ENCODE measurements at regions not wholly inside any gene's neighbourhood (a gene's known extent, or its start where the extent isn't known, plus 50 kb on each side); places are given as distances from the start of the nearest gene placed in this dataset.

DNA sequence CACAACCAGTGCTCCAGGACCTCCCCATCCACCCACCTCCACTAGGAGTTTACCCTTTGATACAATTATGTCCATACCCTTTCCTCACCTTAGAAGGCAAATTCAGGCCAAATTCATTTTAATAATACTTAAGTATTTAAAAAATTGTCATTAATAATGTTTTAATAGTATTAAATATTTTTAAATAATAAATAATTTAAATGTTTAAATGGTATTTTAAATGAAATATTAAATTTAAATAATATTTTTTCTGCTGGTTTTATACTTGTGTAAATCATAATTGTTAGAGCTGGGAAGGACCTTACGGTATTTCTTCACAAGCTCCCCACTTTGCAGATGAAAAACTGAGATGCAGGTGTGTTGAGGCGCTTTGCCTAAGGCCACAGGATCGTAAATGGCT is 67.8 kb downstream of the NRN1 start:
- no peaks in the 10 kb centered on the region for H3K27me3 ChIP-seq (replicated peaks; ENCODE audit: insufficient read depth)
- ATAC-seq (ENCODE audit: insufficient number of reproducible peaks, low FRiP score, low read depth) (no peak), DNase-seq (ENCODE audit: low spot score) (no peak)
- no peaks in the 10 kb centered on the region for H3K9me3 ChIP-seq
- no peak overlapping the region for H3K4me3 ChIP-seq
- H3K4me1 ChIP-seq (ENCODE audit: control insufficient read depth in 1 of 2, low read depth in 2 of 2) = peaks cover 5 to 19% of the 10 kb centered on the region in 2 donors
- TF ChIP-seq, protein P1, sequence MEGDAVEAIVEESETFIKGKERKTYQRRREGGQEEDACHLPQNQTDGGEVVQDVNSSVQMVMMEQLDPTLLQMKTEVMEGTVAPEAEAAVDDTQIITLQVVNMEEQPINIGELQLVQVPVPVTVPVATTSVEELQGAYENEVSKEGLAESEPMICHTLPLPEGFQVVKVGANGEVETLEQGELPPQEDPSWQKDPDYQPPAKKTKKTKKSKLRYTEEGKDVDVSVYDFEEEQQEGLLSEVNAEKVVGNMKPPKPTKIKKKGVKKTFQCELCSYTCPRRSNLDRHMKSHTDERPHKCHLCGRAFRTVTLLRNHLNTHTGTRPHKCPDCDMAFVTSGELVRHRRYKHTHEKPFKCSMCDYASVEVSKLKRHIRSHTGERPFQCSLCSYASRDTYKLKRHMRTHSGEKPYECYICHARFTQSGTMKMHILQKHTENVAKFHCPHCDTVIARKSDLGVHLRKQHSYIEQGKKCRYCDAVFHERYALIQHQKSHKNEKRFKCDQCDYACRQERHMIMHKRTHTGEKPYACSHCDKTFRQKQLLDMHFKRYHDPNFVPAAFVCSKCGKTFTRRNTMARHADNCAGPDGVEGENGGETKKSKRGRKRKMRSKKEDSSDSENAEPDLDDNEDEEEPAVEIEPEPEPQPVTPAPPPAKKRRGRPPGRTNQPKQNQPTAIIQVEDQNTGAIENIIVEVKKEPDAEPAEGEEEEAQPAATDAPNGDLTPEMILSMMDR (IDR thresholded peaks at IDR 0.05) = no peak
- H3K27ac ChIP-seq = no peak overlapping the region
- no peaks in the 10 kb centered on the region for H3K36me3 ChIP-seq

DNA sequence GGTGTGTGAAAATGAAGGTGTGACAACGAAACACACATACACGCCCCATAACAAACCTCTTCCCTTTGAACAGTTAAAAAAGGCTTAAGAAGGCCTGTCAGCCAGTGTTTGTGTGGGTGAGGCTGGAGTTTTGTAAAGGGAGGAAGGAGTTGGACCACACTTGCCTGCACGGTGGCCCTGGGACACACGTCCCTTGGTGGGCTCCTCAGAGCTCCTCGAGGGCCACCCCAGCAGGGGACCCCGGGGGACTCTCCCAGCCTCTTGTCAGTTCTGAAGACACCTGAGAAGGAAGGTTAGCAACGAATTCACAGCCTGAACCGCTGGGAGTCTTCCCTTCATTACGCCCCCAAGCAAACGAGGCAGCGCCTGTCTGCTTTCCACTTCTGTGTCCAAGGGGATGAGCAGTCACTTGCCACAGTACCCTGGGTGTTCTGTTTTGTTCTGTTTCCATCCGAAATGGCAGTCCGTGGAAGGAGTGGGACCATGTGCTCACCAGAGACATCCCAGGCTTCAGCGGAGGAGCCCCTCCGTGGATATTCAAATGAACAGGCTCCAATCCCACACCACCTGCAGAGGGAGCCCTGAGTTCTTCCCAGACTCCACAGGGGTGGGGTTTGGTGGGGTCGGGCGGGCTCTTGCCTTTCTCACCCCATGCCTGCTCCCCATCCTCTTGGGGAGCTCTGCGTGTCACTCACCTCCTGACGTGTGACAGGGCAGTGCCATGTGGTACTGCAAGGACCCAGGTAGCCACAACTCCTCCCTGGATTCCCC is 68.6 kb downstream of the NRN1 start:
- no peak for DNase-seq (ENCODE audit: low spot score)
- Histone ChIP-seq H3K27me3 (replicated peaks; ENCODE audit: insufficient read depth) (no peaks in the 10 kb centered on the region), H3K27ac (no peak overlapping the region), H3K4me3 (no peak overlapping the region), H3K36me3 (no peaks in the 10 kb centered on the region), H3K4me1 (ENCODE audit: control insufficient read depth in 1 of 2, low read depth in 2 of 2) (peaks cover 5 to 19% of the 10 kb centered on the region in 2 donors), H3K9me3 (no peaks in the 10 kb centered on the region)
- ATAC-seq (ENCODE audit: insufficient number of reproducible peaks, low FRiP score, low read depth) = no peak
- TF ChIP-seq, protein P1 (IDR thresholded peaks at IDR 0.05) = no peak

DNA sequence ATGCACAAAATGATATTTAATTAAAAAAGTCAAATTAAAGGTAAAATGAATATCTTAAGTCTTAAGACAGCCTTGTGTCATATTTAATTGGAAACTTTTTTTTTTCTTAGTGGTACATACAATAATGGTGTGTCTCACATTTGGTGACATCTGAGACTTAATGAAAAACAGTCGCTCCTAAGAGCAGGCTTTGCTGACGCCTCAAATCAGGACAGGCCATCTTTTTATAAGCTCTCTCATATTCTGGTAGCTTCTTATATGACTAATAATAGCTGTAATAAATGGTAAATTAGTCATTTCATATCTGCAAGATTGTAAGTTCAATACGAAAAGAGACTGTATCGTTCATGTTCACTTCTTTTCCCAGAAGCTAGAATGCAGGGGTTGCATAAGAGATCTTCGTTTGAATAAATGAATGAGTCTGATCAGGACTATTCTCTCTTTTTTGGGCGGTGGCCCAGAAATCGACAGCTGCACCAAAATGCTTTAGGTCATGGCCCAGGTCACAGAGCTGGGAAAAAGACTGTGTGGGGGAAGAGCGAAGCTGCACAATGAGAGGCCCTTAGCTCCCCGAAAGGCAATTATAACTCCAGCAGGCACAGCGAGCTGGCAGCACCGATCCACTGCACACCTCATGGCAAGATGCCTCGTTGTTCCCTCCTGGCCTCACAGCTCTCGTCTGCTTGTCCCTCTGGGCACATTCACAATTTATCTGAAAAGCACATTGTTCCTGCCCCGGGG is 69.4 kb downstream of the NRN1 start:
- no peak for ATAC-seq (ENCODE audit: insufficient number of reproducible peaks, low FRiP score, low read depth)
- Histone ChIP-seq H3K27me3 (replicated peaks; ENCODE audit: insufficient read depth) (no peaks in the 10 kb centered on the region), H3K36me3 (no peaks in the 10 kb centered on the region), H3K27ac (no peak overlapping the region), H3K4me1 (ENCODE audit: control insufficient read depth in 1 of 2, low read depth in 2 of 2) (peaks cover 5 to 19% of the 10 kb centered on the region in 2 donors), H3K4me3 (no peak overlapping the region), H3K9me3 (no peaks in the 10 kb centered on the region)
- TF ChIP-seq, protein P1 (IDR thresholded peaks at IDR 0.05) = no peak
- DNase-seq (ENCODE audit: low spot score) = no peak

DNA sequence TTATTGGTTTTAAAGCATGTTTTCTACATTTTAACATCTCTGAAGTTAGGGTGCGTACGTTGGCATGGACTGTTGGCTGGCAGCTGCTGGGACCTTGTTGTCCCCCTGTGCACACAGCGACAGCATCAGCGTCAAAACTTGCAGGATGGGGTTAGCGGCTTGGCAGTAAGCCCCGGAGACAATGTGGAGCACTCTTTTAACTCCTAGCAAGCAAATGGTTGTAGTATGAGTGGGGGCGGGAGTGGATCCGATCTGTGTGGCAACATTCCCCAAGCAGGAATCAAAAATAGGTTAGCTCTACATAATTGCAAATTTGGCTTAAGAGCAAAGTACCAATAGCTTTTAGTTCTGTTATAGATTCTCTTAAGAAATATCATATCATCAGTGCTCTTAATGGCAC is 70.1 kb downstream of the NRN1 start:
- Histone ChIP-seq H3K4me1 (ENCODE audit: control insufficient read depth in 1 of 2, low read depth in 2 of 2) (peaks cover 5 to 14% of the 10 kb centered on the region in 2 donors), H3K27ac (no peak overlapping the region), H3K4me3 (no peak overlapping the region), H3K27me3 (replicated peaks; ENCODE audit: insufficient read depth) (no peaks in the 10 kb centered on the region), H3K9me3 (no peaks in the 10 kb centered on the region), H3K36me3 (no peaks in the 10 kb centered on the region)
- no peak for DNase-seq (ENCODE audit: low spot score)
- ATAC-seq (ENCODE audit: insufficient number of reproducible peaks, low FRiP score, low read depth) = no peak
- TF ChIP-seq, protein P1 (IDR thresholded peaks at IDR 0.05) = no peak

DNA sequence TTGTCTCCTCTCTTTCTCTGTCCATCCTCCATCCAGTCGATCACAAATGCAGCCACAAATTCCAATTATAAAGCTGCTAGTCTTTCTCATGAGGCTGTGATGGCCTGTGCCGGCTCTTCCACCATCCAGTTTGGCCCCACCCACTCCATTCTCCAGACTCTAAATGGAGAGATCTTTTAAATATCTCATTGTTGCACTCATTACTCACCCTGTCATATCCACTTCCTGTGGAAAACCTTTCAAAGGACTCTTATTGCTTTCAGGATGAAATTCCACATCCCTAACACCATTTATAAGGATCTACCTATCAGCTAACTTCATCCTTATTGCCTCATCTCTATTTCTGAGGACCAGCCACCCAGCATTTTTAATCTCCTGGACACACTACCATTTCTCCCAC is 70.6 kb downstream of the NRN1 start:
- no peak overlapping the region for H3K4me3 ChIP-seq
- no peak overlapping the region for H3K27ac ChIP-seq
- ATAC-seq (ENCODE audit: insufficient number of reproducible peaks, low FRiP score, low read depth) (no peak), DNase-seq (ENCODE audit: low spot score) (no peak)
- no peaks in the 10 kb centered on the region for H3K36me3 ChIP-seq
- peaks cover 5 to 9% of the 10 kb centered on the region in 2 donors for H3K4me1 ChIP-seq (ENCODE audit: control insufficient read depth in 1 of 2, low read depth in 2 of 2)
- H3K9me3 ChIP-seq = no peaks in the 10 kb centered on the region
- TF ChIP-seq, protein P1 (IDR thresholded peaks at IDR 0.05) = no peak
- no peaks in the 10 kb centered on the region for H3K27me3 ChIP-seq (replicated peaks; ENCODE audit: insufficient read depth)

Measured in thoracic aorta (tissue), 2 donors.